SK-N-SH treated with all-trans-retinoic acid at 6 μM for 48 hours (cell line): ENCODE measurements at regions not wholly inside any gene's neighbourhood (a gene's known extent, or its start where the extent isn't known, plus 50 kb on each side); places are given as distances from the start of the nearest gene placed in this dataset.

Experiments
- ATAC-seq: fragments of 200-7000 bp; cut with Tn5 transposase; 3 replicates; pipeline ENCODE4 v1.9.1; 2020; ENCODE audit warnings: mild to moderate bottlenecking, moderate library complexity
- ARNTL ChIP-seq: fragments of 450-650 bp; formaldehyde crosslinking; IDR thresholded peaks from 2 replicates; pipeline ENCODE4 v1.5.0; 2020; ENCODE audit warnings: low read depth, mild to moderate bottlenecking, moderate library complexity, borderline replicate concordance
- CREB5 ChIP-seq: fragments of 250-450 bp; sonication (Bioruptor Pico); IDR thresholded peaks from 2 replicates; pipeline ENCODE4 v1.5.1; 2020; ENCODE audit warnings: low read depth, mild to moderate bottlenecking, moderate library complexity
- CSRNP3 ChIP-seq: fragments of 250-450 bp; sonication (Bioruptor Pico); IDR thresholded peaks from 2 replicates; pipeline ENCODE4 v1.5.1; 2021; ENCODE audit warnings: mild to moderate bottlenecking, moderate library complexity
- GLIS3 ChIP-seq: fragments of 250-450 bp; sonication (Bioruptor Pico); IDR thresholded peaks from 2 replicates; pipeline ENCODE4 v1.5.0; 2020; ENCODE audit warnings: mild to moderate bottlenecking, moderate library complexity
- ISL1 ChIP-seq: fragments of 250-450 bp; sonication (Bioruptor Pico); IDR thresholded peaks from 2 replicates; pipeline ENCODE4 v2.1.2; 2022; ENCODE audit warnings: mild to moderate bottlenecking, moderate library complexity
- OSR1 ChIP-seq: fragments of 250-450 bp; sonication (Bioruptor Pico); IDR thresholded peaks from 2 replicates; pipeline ENCODE4 v1.8.0; 2022; ENCODE audit warnings: moderate library complexity, mild to moderate bottlenecking, inconsistent platforms
- PATZ1 ChIP-seq: fragments of 250-450 bp; sonication (Bioruptor Pico); IDR thresholded peaks from 2 replicates; pipeline ENCODE4 v1.8.0; 2020; ENCODE audit warnings: mild to moderate bottlenecking, moderate library complexity, borderline replicate concordance
- POU6F1 ChIP-seq: fragments of 250-450 bp; sonication (Bioruptor Pico); IDR thresholded peaks from 2 replicates; pipeline ENCODE4 v1.8.0; 2021; ENCODE audit warnings: low read depth, mild to moderate bottlenecking, moderate library complexity, borderline replicate concordance
- PPARA ChIP-seq: fragments of 250-450 bp; sonication (Bioruptor Pico); IDR thresholded peaks from 2 replicates; pipeline ENCODE4 v1.5.0; 2020; ENCODE audit warnings: mild to moderate bottlenecking, borderline replicate concordance
- RARB ChIP-seq: fragments of 250-450 bp; sonication (Bioruptor Pico); IDR thresholded peaks from 2 replicates; pipeline ENCODE4 v1.8.0; 2021; ENCODE audit warnings: mild to moderate bottlenecking, moderate library complexity
- SNAI2 ChIP-seq: fragments of 250-450 bp; sonication (Bioruptor Pico); IDR thresholded peaks from 2 replicates; pipeline ENCODE4 v1.5.0; 2020; ENCODE audit warnings: mild to moderate bottlenecking, moderate library complexity
- TCF4 ChIP-seq: fragments of 250-450 bp; sonication (Bioruptor Pico); IDR thresholded peaks from 2 replicates; pipeline ENCODE4 v1.8.0; 2021; ENCODE audit warnings: mild to moderate bottlenecking, moderate library complexity, borderline replicate concordance
- TSHZ2 ChIP-seq: fragments of 250-450 bp; sonication (Bioruptor Pico); IDR thresholded peaks from 2 replicates; pipeline ENCODE4 v1.5.0; 2020; ENCODE audit warnings: mild to moderate bottlenecking, moderate library complexity
- ZC3H10 ChIP-seq: fragments of 250-450 bp; sonication (Bioruptor Pico); IDR thresholded peaks from 2 replicates; pipeline ENCODE4 v1.5.1; 2021; ENCODE audit warnings: mild to moderate bottlenecking, moderate library complexity
- ZFP3 ChIP-seq: fragments of 250-450 bp; sonication (Bioruptor Pico); IDR thresholded peaks from 2 replicates; pipeline ENCODE4 v1.5.0; 2020; ENCODE audit warnings: mild to moderate bottlenecking, moderate library complexity
- ZNF70 ChIP-seq: fragments of 450-650 bp; formaldehyde crosslinking; IDR thresholded peaks from 2 replicates; pipeline ENCODE4 v1.5.0; 2020; ENCODE audit warnings: mild to moderate bottlenecking, moderate library complexity
- ZNF8 ChIP-seq: fragments of 450-650 bp; formaldehyde crosslinking; IDR thresholded peaks from 2 replicates; pipeline ENCODE4 v1.5.0; 2020; ENCODE audit warnings: mild to moderate bottlenecking, moderate library complexity

- TF ChIP-seq CSRNP3 (CRISPR knock-in tag) (no peak), TCF4 (no peak), ZNF8 (CRISPR knock-in tag) (no peak), ZFP3 (CRISPR knock-in tag) (no peak), GLIS3 (CRISPR knock-in tag) (no peak), RARB (CRISPR knock-in tag) (no peak), PATZ1 (CRISPR knock-in tag) (no peak), TSHZ2 (CRISPR knock-in tag) (no peak), ISL1 (CRISPR knock-in tag) (no peak), PPARA (CRISPR knock-in tag) (no peak), SNAI2 (CRISPR knock-in tag) (no peak), ZNF70 (no peak)
- ATAC-seq, result no peak
Measured at GRCh38 chr20:40319741-40320516, 369.1 kb downstream of the MAFB start.

GRCh38 chr20:40319056-40319455 is 370.0 kb downstream of the MAFB start:
- ATAC-seq, result no peak
- TF ChIP-seq CREB5 (CRISPR knock-in tag) (no peak), OSR1 (CRISPR knock-in tag) (no peak), ARNTL (CRISPR knock-in tag) (no peak), CSRNP3 (CRISPR knock-in tag) (no peak), ZNF70 (no peak), ZNF8 (CRISPR knock-in tag) (no peak), PPARA (CRISPR knock-in tag) (no peak), POU6F1 (no peak), ISL1 (CRISPR knock-in tag) (no peak)

GRCh38 chr20:40317156-40317790 is 371.8 kb downstream of the MAFB start:
- no peak for ATAC-seq
- TF ChIP-seq GLIS3 (CRISPR knock-in tag) (no peak), ZC3H10 (CRISPR knock-in tag) (no peak), POU6F1 (no peak), ZFP3 (CRISPR knock-in tag) (no peak), SNAI2 (CRISPR knock-in tag) (no peak)
